ENCODE measurements at regions not wholly inside any gene's neighbourhood (a gene's known extent, or its start where the extent isn't known, plus 50 kb on each side); places are given as distances from the start of the nearest gene placed in this dataset.

DNA sequence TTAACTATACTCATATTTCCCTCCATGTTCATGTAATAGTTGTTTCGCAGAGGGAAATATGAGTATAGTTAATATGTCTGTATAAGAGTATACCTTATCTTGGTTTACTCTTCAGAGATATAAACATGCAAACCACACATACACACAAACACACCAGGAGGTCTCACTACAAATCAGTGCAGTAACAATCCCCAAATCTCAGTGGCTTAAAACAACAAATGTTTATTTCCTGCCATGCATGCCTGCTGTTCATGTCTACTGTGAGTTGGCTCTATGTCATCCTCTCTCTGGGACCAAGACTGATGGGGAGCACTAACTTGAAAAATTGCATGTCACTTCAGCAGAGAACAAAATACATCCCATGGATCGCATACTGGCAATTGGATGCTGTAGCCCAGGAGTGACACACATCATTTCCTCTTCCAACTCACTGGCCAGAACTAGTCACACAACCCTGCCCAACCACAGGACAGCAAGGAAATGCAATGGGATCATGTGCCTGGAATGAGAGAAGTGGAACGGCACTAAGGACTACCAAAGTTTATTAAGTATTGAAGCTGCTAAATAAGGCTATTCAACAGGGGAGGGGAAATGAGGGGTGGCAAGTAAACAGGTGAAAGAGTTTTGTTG, 89.0 kb upstream of the DTNBP1 start:
- TF ChIP-seq, protein P1, sequence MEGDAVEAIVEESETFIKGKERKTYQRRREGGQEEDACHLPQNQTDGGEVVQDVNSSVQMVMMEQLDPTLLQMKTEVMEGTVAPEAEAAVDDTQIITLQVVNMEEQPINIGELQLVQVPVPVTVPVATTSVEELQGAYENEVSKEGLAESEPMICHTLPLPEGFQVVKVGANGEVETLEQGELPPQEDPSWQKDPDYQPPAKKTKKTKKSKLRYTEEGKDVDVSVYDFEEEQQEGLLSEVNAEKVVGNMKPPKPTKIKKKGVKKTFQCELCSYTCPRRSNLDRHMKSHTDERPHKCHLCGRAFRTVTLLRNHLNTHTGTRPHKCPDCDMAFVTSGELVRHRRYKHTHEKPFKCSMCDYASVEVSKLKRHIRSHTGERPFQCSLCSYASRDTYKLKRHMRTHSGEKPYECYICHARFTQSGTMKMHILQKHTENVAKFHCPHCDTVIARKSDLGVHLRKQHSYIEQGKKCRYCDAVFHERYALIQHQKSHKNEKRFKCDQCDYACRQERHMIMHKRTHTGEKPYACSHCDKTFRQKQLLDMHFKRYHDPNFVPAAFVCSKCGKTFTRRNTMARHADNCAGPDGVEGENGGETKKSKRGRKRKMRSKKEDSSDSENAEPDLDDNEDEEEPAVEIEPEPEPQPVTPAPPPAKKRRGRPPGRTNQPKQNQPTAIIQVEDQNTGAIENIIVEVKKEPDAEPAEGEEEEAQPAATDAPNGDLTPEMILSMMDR (IDR thresholded peaks at IDR 0.05) = no peak
- no peak for TF ChIP-seq POLR2A (IDR thresholded peaks at IDR 0.05)

All from body of pancreas (tissue), 4 donors.